ENCODE measurements at regions not wholly inside any gene's neighbourhood (a gene's known extent, or its start where the extent isn't known, plus 50 kb on each side); places are given as distances from the start of the nearest gene placed in this dataset.
A peak's percentile ranks its signal among the peaks of the same experiment; 100 is the strongest.

DNA sequence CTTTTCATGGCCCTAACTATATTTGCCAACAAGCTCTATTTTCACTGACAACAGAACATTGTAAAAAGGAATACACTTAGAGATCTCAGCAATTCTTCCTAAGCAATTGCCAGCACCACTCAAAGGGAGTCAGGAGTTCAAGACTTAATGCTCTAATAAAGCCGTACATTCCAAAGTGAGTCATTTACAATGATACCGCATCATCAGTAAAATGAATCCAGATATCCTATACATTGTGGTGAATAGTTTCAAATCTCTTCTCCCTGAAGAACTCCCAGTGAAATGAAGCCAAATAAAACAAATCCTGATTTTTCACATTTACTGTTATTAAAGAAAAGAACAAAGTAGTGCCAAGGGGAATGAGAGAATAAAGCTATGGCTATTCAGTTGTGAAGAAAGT, 2898.7 kb upstream of the PCDH20 start:
- Histone ChIP-seq H2BK15ac (ENCODE audit: low read depth, low read length) (no peak overlapping the region), H3K79me1 (ENCODE audit: low read depth in 1 of 2, low read length in 2 of 2) (no peaks in the 10 kb centered on the region), H2BK120ac (ENCODE audit: low read depth, low read length) (no peak overlapping the region), H4K91ac (ENCODE audit: insufficient read depth, low read depth, low read length) (no peak overlapping the region), H3K27ac (ENCODE audit: insufficient read depth, low read length) (no peak overlapping the region), H2AK9ac (replicated peaks; ENCODE audit: low read depth, low read length, poor library complexity) (no peak overlapping the region), H2BK20ac (ENCODE audit: low read depth, low read length) (no peak overlapping the region), H3K9me1 (ENCODE audit: insufficient read depth, low read length) (no peaks in the 10 kb centered on the region), H3K9ac (ENCODE audit: low read depth, low read length) (no peak overlapping the region), H3K14ac (replicated peaks; ENCODE audit: low read depth, low read length) (no peak overlapping the region), H2AFZ (replicated peaks; ENCODE audit: low read length, poor library complexity) (no peak overlapping the region), H3K18ac (ENCODE audit: low read depth, low read length) (no peak overlapping the region), H3K4me2 (ENCODE audit: low read depth, low read length) (no peak overlapping the region), H3K56ac (ENCODE audit: extremely low read depth, insufficient read depth, low read length) (no peak overlapping the region), H3K4ac (ENCODE audit: low read depth, low read length) (no peak overlapping the region), H2BK5ac (ENCODE audit: low read depth, low read length, poor library complexity, severe bottlenecking) (no peak overlapping the region), H3K4me1 (ENCODE audit: control insufficient read depth, insufficient read depth, low read length) (no peaks in the 10 kb centered on the region), H3K23ac (ENCODE audit: low read depth, low read length) (no peak overlapping the region), H4K8ac (ENCODE audit: low read depth in 2 of 2, low read length in 2 of 2) (no peak overlapping the region), H3K36me3 (ENCODE audit: control insufficient read depth, insufficient read depth, low read length) (no peaks in the 10 kb centered on the region), H3K9me3 (ENCODE audit: control insufficient read depth, insufficient read depth, low read length) (no peaks in the 10 kb centered on the region), H4K20me1 (ENCODE audit: insufficient read depth, low read length) (no peaks in the 10 kb centered on the region), H3K27me3 (ENCODE audit: control insufficient read depth, insufficient read depth, low read length) (no peaks in the 10 kb centered on the region), H3K4me3 (ENCODE audit: insufficient read depth, low read depth, low read length) (no peak overlapping the region), H2AK5ac (ENCODE audit: low read depth, low read length) (no peak overlapping the region), H4K5ac (ENCODE audit: low read depth, low read length) (no peak overlapping the region)
- POLR2A ChIA-PET (ENCODE audit: unreplicated experiment) = no interaction called here
- whole genome bisulfite sequencing, 2 experiments (ENCODE audit: extremely low coverage in 2 of 2, insufficient read length in 1 of 2) = no CpG with 5 or more reads among the region's 2 CpGs
- intact Hi-C loops (cut with micrococcal nuclease) (no loop called here), dilution Hi-C loops (cut with HindIII; ENCODE audit: low sequenced_read_pairs, unreplicated experiment) (no loop called here), in situ Hi-C loops (cut with MboI; ENCODE audit: low sequenced_read_pairs) (no loop called here)
- no TSS peak for BruUV-seq (replicated peaks)
- no peak for TF ChIP-seq CHD1 (IDR thresholded peaks at IDR 0.05; ENCODE audit: low read depth, low read length)
- no peak for TF ChIP-seq POLR2A (IDR thresholded peaks at IDR 0.05; ENCODE audit: low read depth, low read length)
- no peak for TF ChIP-seq BHLHE40 (IDR thresholded peaks at IDR 0.05; ENCODE audit: low read depth, low read length)
- no peak for TF ChIP-seq MAZ (IDR thresholded peaks at IDR 0.05; ENCODE audit: borderline replicate concordance, low read depth, low read length)
- no peak for TF ChIP-seq MAFK (IDR thresholded peaks at IDR 0.05; ENCODE audit: low read depth, low read length)
- TF ChIP-seq RFX5 (IDR thresholded peaks at IDR 0.05; ENCODE audit: low read depth, low read length) = no peak
- no peak for TF ChIP-seq MXI1 (IDR thresholded peaks at IDR 0.05; ENCODE audit: borderline replicate concordance, low read depth, low read length)
- TF ChIP-seq, protein P1, sequence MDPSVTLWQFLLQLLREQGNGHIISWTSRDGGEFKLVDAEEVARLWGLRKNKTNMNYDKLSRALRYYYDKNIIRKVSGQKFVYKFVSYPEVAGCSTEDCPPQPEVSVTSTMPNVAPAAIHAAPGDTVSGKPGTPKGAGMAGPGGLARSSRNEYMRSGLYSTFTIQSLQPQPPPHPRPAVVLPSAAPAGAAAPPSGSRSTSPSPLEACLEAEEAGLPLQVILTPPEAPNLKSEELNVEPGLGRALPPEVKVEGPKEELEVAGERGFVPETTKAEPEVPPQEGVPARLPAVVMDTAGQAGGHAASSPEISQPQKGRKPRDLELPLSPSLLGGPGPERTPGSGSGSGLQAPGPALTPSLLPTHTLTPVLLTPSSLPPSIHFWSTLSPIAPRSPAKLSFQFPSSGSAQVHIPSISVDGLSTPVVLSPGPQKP (IDR thresholded peaks at IDR 0.05; ENCODE audit: borderline replicate concordance, low read depth, low read length) = no peak
- TF ChIP-seq, protein P2, sequence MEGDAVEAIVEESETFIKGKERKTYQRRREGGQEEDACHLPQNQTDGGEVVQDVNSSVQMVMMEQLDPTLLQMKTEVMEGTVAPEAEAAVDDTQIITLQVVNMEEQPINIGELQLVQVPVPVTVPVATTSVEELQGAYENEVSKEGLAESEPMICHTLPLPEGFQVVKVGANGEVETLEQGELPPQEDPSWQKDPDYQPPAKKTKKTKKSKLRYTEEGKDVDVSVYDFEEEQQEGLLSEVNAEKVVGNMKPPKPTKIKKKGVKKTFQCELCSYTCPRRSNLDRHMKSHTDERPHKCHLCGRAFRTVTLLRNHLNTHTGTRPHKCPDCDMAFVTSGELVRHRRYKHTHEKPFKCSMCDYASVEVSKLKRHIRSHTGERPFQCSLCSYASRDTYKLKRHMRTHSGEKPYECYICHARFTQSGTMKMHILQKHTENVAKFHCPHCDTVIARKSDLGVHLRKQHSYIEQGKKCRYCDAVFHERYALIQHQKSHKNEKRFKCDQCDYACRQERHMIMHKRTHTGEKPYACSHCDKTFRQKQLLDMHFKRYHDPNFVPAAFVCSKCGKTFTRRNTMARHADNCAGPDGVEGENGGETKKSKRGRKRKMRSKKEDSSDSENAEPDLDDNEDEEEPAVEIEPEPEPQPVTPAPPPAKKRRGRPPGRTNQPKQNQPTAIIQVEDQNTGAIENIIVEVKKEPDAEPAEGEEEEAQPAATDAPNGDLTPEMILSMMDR (conservative IDR thresholded peaks at IDR 0.05; ENCODE audit: low read depth, low read length) = no peak
- no peak for TF ChIP-seq RAD21 (IDR thresholded peaks at IDR 0.05; ENCODE audit: low read length)
- TF ChIP-seq, protein P3, sequence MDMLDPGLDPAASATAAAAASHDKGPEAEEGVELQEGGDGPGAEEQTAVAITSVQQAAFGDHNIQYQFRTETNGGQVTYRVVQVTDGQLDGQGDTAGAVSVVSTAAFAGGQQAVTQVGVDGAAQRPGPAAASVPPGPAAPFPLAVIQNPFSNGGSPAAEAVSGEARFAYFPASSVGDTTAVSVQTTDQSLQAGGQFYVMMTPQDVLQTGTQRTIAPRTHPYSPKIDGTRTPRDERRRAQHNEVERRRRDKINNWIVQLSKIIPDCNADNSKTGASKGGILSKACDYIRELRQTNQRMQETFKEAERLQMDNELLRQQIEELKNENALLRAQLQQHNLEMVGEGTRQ (IDR thresholded peaks at IDR 0.05; ENCODE audit: low read depth, low read length) = no peak
- TF ChIP-seq FOS (IDR thresholded peaks at IDR 0.05; ENCODE audit: low read depth, low read length) = no peak
- ATAC-seq (ENCODE audit: low read depth) (no peak), DNase-seq (peak; percentile 61)
- CTCF ChIA-PET = no interaction called here
